GM12878 (cell line): ENCODE measurements at regions not wholly inside any gene's neighbourhood (a gene's known extent, or its start where the extent isn't known, plus 50 kb on each side); places are given as distances from the start of the nearest gene placed in this dataset.

Source experiments
- ATAC-seq: fragments of 200-7000 bp; cut with Tn5 transposase; 3 replicates; pipeline ENCODE4 v1.9.1; 2020; ENCODE audit warnings: mild to moderate bottlenecking, moderate library complexity
- BruUV-seq: library from RNA; stranded (reverse); fragments of 400-500 nt; replicated peaks from 2 replicates; lab custom pipeline; 2021; lab: Mats Ljungman, UMichigan
- CTCF ChIA-PET: fragments of 300-600 bp; sonication (Branson Sonifier 250); formaldehyde crosslinking; extraction: SDS; loops from one replicate; lab custom pipeline; 2021; ENCODE audit warnings: inconsistent platforms; lab: Yijun Ruan, JAX
- POLR2A ChIA-PET: fragments of 350-600 bp; formaldehyde crosslinking; extraction: SDS; loops from one replicate; lab custom pipeline; 2021; ENCODE audit warnings: inconsistent platforms; lab: Charles Lee
- RAD21 ChIA-PET: fragments of 300-600 bp; sonication (Branson Sonifier 250); formaldehyde crosslinking; loops from one replicate; lab custom pipeline; 2023; ENCODE audit warnings: antibody characterized with exemption; ENCODE audit not compliant: unreplicated experiment; lab: Charles Lee
- SMC1A ChIA-PET: fragments of 300-600 bp; sonication (Branson Sonifier 250); formaldehyde crosslinking; loops from one replicate; lab custom pipeline; 2023; ENCODE audit not compliant: unreplicated experiment, uncharacterized antibody; lab: Charles Lee
- DNase-seq: peaks from one replicate; pipeline ENCODE4 v3.0.0-alpha.2; 2011; ENCODE audit warnings: low read depth, low spot score
- FAIRE-seq: peaks from 3 replicates; lab custom pipeline; 2011; peaks lifted over from hg19 to GRCh38; lab: Jason Lieb, UNC
- H2AFZ ChIP-seq: 2 replicates; pipeline ENCODE4 v1.6.0; 2011; ENCODE audit warnings: low read depth, low read length, control low read depth; ENCODE audit not compliant: control insufficient read depth
- H3K27ac ChIP-seq: 2 replicates; pipeline ENCODE4 v1.5.1; 2011; ENCODE audit warnings: control low read depth; ENCODE audit not compliant: control insufficient read depth, insufficient read depth
- H3K27me3 ChIP-seq, 2 experiments: replicated peaks in 1 of 2; 2 replicates each; pipeline versions ENCODE4 v1.6.0 to v1.6.1; 2011; ENCODE audit warnings: low read length in 1 of 2; ENCODE audit not compliant: control insufficient read depth in 2 of 2, insufficient read depth in 2 of 2
- H3K36me3 ChIP-seq, 2 experiments: 2 replicates each; pipeline ENCODE4 v1.5.1; 2011; ENCODE audit warnings: low read length in 1 of 2; ENCODE audit not compliant: control insufficient read depth in 2 of 2, insufficient read depth in 2 of 2
- H3K4me1 ChIP-seq: 2 replicates; pipeline ENCODE4 v1.6.1; 2011; ENCODE audit warnings: mild to moderate bottlenecking, low read length, moderate library complexity, mixed read lengths; ENCODE audit not compliant: control insufficient read depth, insufficient read depth
- H3K4me2 ChIP-seq: 2 replicates; pipeline ENCODE4 v1.6.0; 2011; ENCODE audit warnings: control low read depth; ENCODE audit not compliant: control insufficient read depth, insufficient read depth
- H3K4me3 ChIP-seq: fragments of 200-600 bp; sonication (generic); 2 replicates; pipeline ENCODE4 v1.5.1; 2016
- H3K79me2 ChIP-seq: 2 replicates; pipeline ENCODE4 v1.6.0; 2011; ENCODE audit warnings: low read length; ENCODE audit not compliant: control insufficient read depth, insufficient read depth
- H3K9ac ChIP-seq: 2 replicates; pipeline ENCODE4 v1.8.0; 2011; ENCODE audit warnings: low read length, control low read depth, mixed read lengths; ENCODE audit not compliant: control insufficient read depth, insufficient read depth
- H3K9me3 ChIP-seq: replicated peaks from 3 replicates; pipeline ENCODE4 v1.5.1; 2011; ENCODE audit warnings: mild to moderate bottlenecking, low read length; ENCODE audit not compliant: control insufficient read depth, insufficient read depth
- H4K20me1 ChIP-seq: 2 replicates; pipeline ENCODE4 v1.6.0; 2011; ENCODE audit not compliant: control insufficient read depth, insufficient read depth
- ATF3 ChIP-seq: IDR thresholded peaks from 2 replicates; pipeline ENCODE4 v1.6.1; 2011; ENCODE audit warnings: low read depth, mild to moderate bottlenecking, low read length, moderate library complexity, borderline replicate concordance; ENCODE audit errors: extremely low read depth
- CTCF ChIP-seq, 3 experiments: IDR thresholded peaks in 2 of 3; conservative IDR thresholded peaks in 1 of 3; 2 replicates each; pipeline ENCODE4 v1.5.1; 2011; ENCODE audit warnings: low read depth in 3 of 3, low read length in 3 of 3, mild to moderate bottlenecking in 3 of 3, control low read depth in 2 of 3, moderate library complexity in 2 of 3, inconsistent platforms in 1 of 3, mixed read lengths in 1 of 3; ENCODE audit not compliant: control insufficient read depth in 2 of 3, insufficient read depth in 1 of 3; ENCODE audit errors: extremely low read depth in 1 of 3
- JUNB ChIP-seq: IDR thresholded peaks from 2 replicates; pipeline ENCODE4 v1.6.1; 2016; ENCODE audit warnings: antibody characterized with exemption, mild to moderate bottlenecking
- MTA2 ChIP-seq: fragments of 450-650 bp; IDR thresholded peaks from 2 replicates; pipeline ENCODE4 v1.6.1; 2016; ENCODE audit warnings: low read depth, mild to moderate bottlenecking, moderate library complexity
- in situ Hi-C: fragments of 300-500 bp; cut with MboI; formaldehyde crosslinking; loops from 9 replicates; pipeline ENCODE4 v1.14.3; 2018; ENCODE audit warnings: mixed read lengths
- intact Hi-C: fragments of 100-400 bp; cut with micrococcal nuclease; formaldehyde crosslinking; loops from one replicate; pipeline ENCODE4 v1.14.2; 2022; ENCODE audit not compliant: unreplicated experiment

GRCh38 chr11:23502826-23503225, 642.6 kb upstream of the CCDC179 start (continued):
- TF ChIP-seq CTCF (IDR thresholded peaks at IDR 0.05 in 2 of 3, conservative IDR thresholded peaks at IDR 0.05 in 1 of 3; ENCODE audit: control insufficient read depth in 2 of 3, extremely low read depth in 1 of 3, insufficient read depth in 1 of 3, low read depth in 3 of 3, low read length in 3 of 3) (no peak), ATF3 (no peak)

DNA sequence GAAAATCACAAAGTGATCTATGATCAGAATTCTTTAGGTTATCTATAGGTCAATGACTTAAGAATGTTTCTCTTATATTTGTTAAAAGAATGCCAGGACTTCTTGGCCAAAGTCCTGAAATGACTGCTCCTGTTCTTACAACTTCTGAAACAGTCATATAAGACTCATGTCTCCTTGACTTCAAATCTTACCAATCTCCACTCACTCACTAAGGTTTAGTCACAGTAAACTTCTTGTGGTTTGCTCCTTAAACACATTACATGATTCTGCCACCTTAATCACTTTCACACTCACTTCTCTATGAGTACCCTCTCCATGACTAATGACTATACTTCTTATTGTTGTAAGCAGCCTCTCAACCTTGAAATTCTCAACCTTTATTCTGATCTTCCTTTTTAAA, 648.7 kb upstream of the CCDC179 start:
- no peaks in the 10 kb centered on the region for H4K20me1 ChIP-seq
- H3K9ac ChIP-seq: no peak overlapping the region
- no peaks in the 10 kb centered on the region for H3K36me3 ChIP-seq
- DNase-seq (no peak), ATAC-seq (peak; percentile 75), FAIRE-seq (no peak)
- no peaks in the 10 kb centered on the region for H3K9me3 ChIP-seq
- in situ Hi-C loops (no loop called here), intact Hi-C loops (no loop called here)
- H3K27me3 ChIP-seq: no peaks in the 10 kb centered on the region
- TF ChIP-seq MTA2 (0 out of 2 replicates have a peak, but pooled peaks have one; percentile 11), JUNB (no peak)
- RAD21 ChIA-PET: no interaction called here
- H2AFZ ChIP-seq: no peak overlapping the region
- SMC1A ChIA-PET: interaction anchor here (1.0 kb wide), 1 partner anchor 397 kb away, joined by 3 read pairs; no protein-coding TSS in a partner anchor
- H3K79me2 ChIP-seq: no peaks in the 10 kb centered on the region
- POLR2A ChIA-PET: no interaction called here
- no peak overlapping the region for H3K4me3 ChIP-seq
- H3K4me1 ChIP-seq: no peaks in the 10 kb centered on the region
- no peak overlapping the region for H3K27ac ChIP-seq
- CTCF ChIA-PET: interaction anchor here (0.9 kb wide), 1 partner anchor 633 kb away, joined by 3 read pairs; no protein-coding TSS in a partner anchor
- BruUV-seq: no TSS peak
- no peak overlapping the region for H3K4me2 ChIP-seq
